ENCODE measurements at regions not wholly inside any gene's neighbourhood (a gene's known extent, or its start where the extent isn't known, plus 50 kb on each side); places are given as distances from the start of the nearest gene placed in this dataset.
"Not testable (repeated sequence)": the region's sequence is repeated elsewhere in the genome, so short reads cannot be mapped to it uniquely, and the experiment has no call there.

GRCh38 chr5:21603796-21604195 lies 1249.3 kb downstream of the CDH12 start:
- DNase-seq = no peak

GRCh38 chr5:21594566-21594965 lies 1258.6 kb downstream of the CDH12 start:
- no peak for DNase-seq

GRCh38 chr5:21593261-21593660 lies 1259.9 kb downstream of the CDH12 start:
- no peak for DNase-seq

GRCh38 chr5:21581508-21581907 lies 1271.6 kb downstream of the CDH12 start:
- no peak for DNase-seq

GRCh38 chr5:21574961-21575360 lies 1278.2 kb downstream of the CDH12 start:
- DNase-seq = no peak

- DNase-seq = no peak
These were observed 1278.7 kb downstream of the CDH12 start for GRCh38 chr5:21574438-21574837.

GRCh38 chr5:21573416-21574314 lies 1279.5 kb downstream of the CDH12 start:
- DNase-seq = no peak

- not testable (repeated sequence) for DNase-seq
These were observed 1281.9 kb downstream of the CDH12 start for GRCh38 chr5:21571196-21571595.

- DNase-seq = not testable (repeated sequence)
These were observed 1294.0 kb downstream of the CDH12 start for GRCh38 chr5:21559109-21559508.

- not testable (repeated sequence) for DNase-seq
These were observed 1300.9 kb downstream of the CDH12 start for GRCh38 chr5:21552263-21552662.

- not testable (repeated sequence) for DNase-seq
These were observed 1302.2 kb downstream of the CDH12 start for GRCh38 chr5:21550916-21551315.

GRCh38 chr5:21547656-21548055 lies 1305.5 kb downstream of the CDH12 start:
- not testable (repeated sequence) for DNase-seq

GRCh38 chr5:21535114-21535513 lies 1318.0 kb downstream of the CDH12 start:
- not testable (repeated sequence) for DNase-seq

- not testable (repeated sequence) for DNase-seq
These were observed 1332.0 kb downstream of the CDH12 start for GRCh38 chr5:21521157-21521556.

- not testable (repeated sequence) for DNase-seq
These were observed 1356.2 kb downstream of the CDH12 start for GRCh38 chr5:21496926-21497325.

GRCh38 chr5:21496056-21496455 lies 1357.1 kb downstream of the CDH12 start:
- DNase-seq = not testable (repeated sequence)

- not testable (repeated sequence) for DNase-seq
These were observed 1357.9 kb downstream of the CDH12 start for GRCh38 chr5:21495235-21495634.

GRCh38 chr5:21494033-21494432 lies 1359.1 kb downstream of the CDH12 start:
- DNase-seq = not testable (repeated sequence)

- not testable (repeated sequence) for DNase-seq
These were observed 1362.0 kb downstream of the CDH12 start for GRCh38 chr5:21491182-21491581.

- not testable (repeated sequence) for DNase-seq
These were observed 1364.3 kb downstream of the CDH12 start for GRCh38 chr5:21488828-21489227.

- DNase-seq = not testable (repeated sequence)
These were observed 1367.6 kb downstream of the CDH12 start for GRCh38 chr5:21485458-21486000.

- DNase-seq = not testable (repeated sequence)
These were observed 1368.7 kb downstream of the CDH12 start for GRCh38 chr5:21484498-21484889.

GRCh38 chr5:21483790-21484497 lies 1369.2 kb downstream of the CDH12 start:
- DNase-seq = not testable (repeated sequence)

All from right kidney (tissue), 1 donor.